CD4-positive, alpha-beta T cell treated with Interleukin-15 for 4 hours (primary cell): ENCODE measurements at regions not wholly inside any gene's neighbourhood (a gene's known extent, or its start where the extent isn't known, plus 50 kb on each side); places are given as distances from the start of the nearest gene placed in this dataset.

Source experiments
- DNase-seq: peaks from one replicate; pipeline ENCODE4 v3.0.0-alpha.2; 2020; ENCODE audit warnings: low spot score

DNA sequence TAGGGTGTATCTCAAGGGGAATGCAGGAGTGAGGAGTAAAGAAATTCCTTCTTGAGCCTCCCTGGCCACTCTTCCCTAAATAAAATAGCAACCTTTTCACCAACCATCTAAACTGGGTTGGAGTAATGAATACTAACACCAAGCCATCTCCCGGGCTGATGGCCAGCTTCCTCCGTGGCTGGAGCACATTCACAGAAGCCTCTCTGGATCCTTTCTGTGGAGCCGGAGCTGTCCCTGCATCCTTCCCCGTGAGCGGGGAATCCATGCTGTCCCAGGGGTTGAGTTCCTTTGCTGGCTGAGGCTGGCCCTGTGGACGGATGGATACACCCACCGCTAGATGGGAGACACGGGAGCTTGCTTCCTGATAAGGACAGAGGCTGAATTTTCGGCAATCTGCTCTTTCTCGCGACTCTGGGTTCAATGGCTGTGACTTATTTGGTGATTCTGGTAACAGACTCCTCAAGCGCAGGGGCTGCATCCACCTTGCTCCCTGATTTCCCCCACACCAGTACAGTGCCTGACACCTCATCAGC, 370.3 kb downstream of the ZNF536 start:
- DNase-seq: no peak

- DNase-seq: no peak
These were observed 369.4 kb downstream of the ZNF536 start for GRCh38 chr19:30741566-30741965.

DNA sequence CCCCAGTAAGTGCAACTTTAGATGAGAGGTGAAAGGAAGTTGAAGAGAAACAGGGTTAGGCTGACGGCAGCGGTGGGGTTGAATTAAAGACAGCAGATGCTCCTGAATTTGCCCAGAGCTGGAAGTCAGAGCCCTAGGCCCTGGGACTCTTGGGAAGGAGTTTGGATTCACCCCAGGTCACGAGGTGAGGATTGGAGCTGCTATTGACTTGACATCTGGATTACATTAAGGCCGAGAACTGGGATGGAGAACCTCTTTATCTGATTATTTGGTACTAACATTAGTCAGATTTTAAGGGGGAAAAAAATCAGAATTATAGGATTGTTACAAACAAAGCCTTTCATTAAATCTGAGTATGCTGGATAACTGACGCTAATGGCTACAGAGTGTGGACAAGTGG, 367.2 kb downstream of the ZNF536 start:
- no peak for DNase-seq

GRCh38 chr19:30738047-30738446, 365.9 kb downstream of the ZNF536 start:
- no peak for DNase-seq

GRCh38 chr19:30734669-30735068, 362.5 kb downstream of the ZNF536 start:
- DNase-seq: no peak

DNA sequence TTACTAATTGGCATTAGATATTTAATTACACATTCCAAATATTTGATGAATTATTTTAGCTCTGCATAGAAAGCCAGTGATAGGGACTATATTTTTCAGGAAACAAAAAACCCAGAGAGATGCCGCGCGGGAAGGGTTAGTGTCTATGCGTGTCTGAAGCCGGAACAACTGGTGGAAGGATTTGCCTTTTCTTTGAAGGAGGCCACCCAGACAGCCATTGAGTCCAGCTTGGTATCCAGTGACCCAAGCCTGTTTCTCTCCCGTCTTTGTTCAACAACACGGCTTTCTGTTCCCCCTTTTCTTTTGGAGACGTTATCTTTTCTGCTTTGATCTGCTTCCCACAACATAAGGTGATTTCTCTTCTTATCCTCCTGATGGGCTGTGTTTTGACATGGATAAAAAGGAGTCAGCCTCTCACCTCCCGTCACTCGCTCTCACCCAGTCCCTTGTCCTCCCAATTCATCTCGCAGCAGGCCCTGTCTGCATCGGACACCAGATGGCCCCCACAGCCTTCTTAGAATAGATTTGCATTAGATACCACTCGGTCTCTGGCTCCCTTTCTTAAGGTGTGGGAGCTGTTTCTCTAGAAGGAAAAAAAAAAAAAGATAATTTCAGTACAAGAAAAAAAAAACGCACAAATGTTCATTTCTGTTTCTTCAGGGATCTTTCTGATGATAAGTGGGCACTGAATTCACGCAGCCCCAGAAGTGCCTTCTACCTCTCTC, 361.8 kb downstream of the ZNF536 start:
- no peak for DNase-seq

- no peak for DNase-seq
These were observed 359.4 kb downstream of the ZNF536 start for GRCh38 chr19:30731591-30731990.

GRCh38 chr19:30729451-30729850, 357.3 kb downstream of the ZNF536 start:
- no peak for DNase-seq

GRCh38 chr19:30722761-30723160, 350.6 kb downstream of the ZNF536 start:
- DNase-seq: no peak

DNA sequence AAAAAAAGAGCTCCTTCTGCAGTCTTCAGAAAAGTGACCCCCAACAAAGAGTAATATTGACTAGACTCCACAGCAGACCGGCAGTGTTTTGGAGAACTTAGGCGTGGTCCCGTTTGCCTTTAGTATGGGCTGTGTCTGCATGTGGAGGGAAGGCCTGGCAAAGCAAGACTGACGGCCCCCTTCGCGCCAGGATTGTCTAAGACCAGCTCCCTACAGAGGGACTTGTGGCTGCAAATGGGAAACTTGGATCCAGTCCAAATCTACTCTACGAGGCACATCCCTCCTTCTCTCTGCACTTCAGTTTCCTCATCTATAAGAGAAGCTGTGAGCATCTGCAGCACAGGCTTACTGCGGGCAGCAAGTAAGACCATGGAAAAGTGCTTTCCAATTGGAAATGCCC, 350.0 kb downstream of the ZNF536 start:
- no peak for DNase-seq

GRCh38 chr19:30719999-30720345, 347.8 kb downstream of the ZNF536 start:
- DNase-seq: no peak

DNA sequence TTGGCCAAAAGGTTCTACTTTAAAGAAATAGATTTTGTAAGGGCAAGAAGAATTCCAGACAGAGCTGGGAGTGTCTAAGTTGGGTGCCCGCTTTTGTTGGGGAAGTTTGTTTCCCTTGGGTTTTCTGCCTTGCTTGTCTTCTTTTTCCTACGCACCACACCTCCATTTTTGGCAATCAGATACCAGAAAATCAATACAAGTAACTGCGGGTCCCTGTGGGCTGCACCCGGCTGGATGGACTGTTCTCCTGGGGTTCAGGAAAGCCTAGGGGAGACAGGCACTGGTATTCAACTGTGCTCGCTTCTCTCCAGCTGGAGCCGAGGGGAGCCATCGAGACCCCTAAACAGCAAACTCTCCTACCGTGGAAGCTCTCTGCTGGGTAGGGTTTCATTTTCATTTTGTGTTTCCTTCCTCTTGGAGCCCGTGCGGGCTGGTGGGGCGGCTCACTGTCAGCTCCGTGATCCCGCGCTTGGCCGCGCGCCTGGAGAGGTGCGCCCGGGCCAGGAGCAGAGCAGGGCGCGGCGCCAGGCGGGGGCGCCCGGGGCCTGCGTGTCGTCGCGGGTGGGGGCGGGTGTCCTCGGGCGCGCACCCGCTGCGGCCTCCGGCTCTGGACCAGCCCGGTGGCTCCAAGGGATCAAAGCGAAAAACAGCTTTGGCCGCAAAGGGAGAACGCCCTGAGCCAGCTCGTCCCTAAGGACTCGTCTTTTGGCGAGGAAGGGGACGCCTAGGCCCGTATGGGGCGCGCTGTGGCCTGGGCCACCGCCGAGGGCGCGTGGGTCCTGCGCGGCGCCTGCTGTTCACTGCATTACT, 347.2 kb downstream of the ZNF536 start:
- no peak for DNase-seq

DNA sequence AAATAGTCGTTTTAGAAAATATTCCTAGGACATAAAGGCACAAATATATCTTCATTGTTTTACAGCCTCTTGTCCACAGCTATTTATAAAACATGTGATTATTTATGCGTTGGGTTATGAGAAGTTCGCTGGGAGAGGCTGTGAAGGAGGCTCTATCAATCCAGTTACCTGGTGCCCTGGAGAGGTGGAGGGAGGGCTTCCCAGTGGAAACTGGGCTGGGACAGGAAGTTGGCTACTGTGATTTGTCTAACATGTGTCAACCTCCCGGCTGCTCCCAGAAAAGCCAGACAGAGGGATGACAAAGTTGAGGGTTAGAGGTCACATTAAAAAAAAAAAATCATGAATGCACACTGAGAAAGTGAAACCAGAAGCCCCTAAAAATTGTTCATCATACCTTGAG, 346.5 kb downstream of the ZNF536 start:
- no peak for DNase-seq

- no peak for DNase-seq
These were observed 345.8 kb downstream of the ZNF536 start for GRCh38 chr19:30718014-30718413.

- DNase-seq: no peak
These were observed 345.2 kb downstream of the ZNF536 start for GRCh38 chr19:30717381-30717780.

- DNase-seq: no peak
These were observed 340.5 kb downstream of the ZNF536 start for GRCh38 chr19:30712431-30713337.

DNA sequence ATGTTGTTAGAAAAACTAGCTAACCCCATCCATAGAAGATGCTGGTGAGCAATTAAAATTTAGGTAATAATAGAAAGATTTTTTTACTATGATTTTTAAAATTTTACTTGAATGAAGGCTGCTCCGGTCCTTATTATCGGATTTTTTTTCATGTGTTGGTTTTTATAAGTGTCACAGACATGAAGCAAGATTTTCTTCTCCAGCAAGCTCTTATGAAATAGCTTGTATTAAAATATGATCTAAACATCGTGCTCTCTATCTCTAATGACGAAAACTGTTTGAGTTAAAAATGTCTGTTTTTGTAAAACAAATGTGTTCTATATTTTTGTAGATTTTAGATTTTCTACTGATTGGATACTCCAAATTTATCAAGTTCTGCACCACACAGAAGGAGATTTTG, 339.6 kb downstream of the ZNF536 start:
- DNase-seq: no peak

DNA sequence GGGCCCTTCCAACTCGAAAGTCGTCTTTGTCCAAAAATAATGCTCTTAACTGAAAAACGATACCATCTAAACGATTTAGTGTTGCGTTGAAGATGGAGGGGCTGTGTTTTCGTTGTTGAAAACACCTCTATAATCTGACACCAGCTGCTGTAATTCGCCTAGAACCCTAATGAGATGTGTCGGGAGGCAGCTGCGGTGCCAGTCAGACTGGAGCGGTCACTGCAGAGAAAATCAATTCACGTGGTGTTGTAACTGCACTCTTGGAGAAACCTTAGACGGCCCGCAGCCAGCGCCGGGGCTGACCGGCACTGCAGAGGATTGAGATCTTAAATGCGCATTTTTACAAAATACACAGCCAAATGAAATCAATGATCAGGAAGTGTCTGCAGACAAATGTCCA, 339.1 kb downstream of the ZNF536 start:
- DNase-seq: no peak

GRCh38 chr19:30710721-30711120, 338.5 kb downstream of the ZNF536 start:
- no peak for DNase-seq

GRCh38 chr19:30708416-30709178, 336.4 kb downstream of the ZNF536 start:
- DNase-seq: no peak

GRCh38 chr19:30704771-30705330, 332.7 kb downstream of the ZNF536 start:
- DNase-seq: no peak
